HCT116 (cell line): ENCODE measurements at regions not wholly inside any gene's neighbourhood (a gene's known extent, or its start where the extent isn't known, plus 50 kb on each side); places are given as distances from the start of the nearest gene placed in this dataset.

Source experiments
- CEBPB ChIP-seq: IDR thresholded peaks from 2 replicates; pipeline ENCODE4 v1.6.1; 2012; ENCODE audit warnings: low read depth
- EZH2 ChIP-seq: fragments of 200-600 bp; sonication (generic); IDR thresholded peaks from 2 replicates; pipeline ENCODE4 v1.6.1; 2017; ENCODE audit warnings: antibody characterized with exemption, mixed run types
- FOSL1 ChIP-seq: IDR thresholded peaks from 2 replicates; pipeline ENCODE4 v1.6.1; 2012; ENCODE audit warnings: low read depth
- POLR2A ChIP-seq: IDR thresholded peaks from 2 replicates; pipeline ENCODE4 v1.7.0; 2011; ENCODE audit warnings: borderline replicate concordance; ENCODE audit not compliant: insufficient read depth, insufficient read length; ENCODE audit errors: extremely low read depth
- POLR2AphosphoS5 ChIP-seq: IDR thresholded peaks from 2 replicates; pipeline ENCODE4 v1.6.1; 2011; ENCODE audit warnings: mild to moderate bottlenecking, low read depth, low read length, moderate library complexity
- SIN3A ChIP-seq: IDR thresholded peaks from 2 replicates; pipeline ENCODE4 v1.6.1; 2012; ENCODE audit warnings: low read depth
- SRF ChIP-seq: IDR thresholded peaks from 2 replicates; pipeline ENCODE4 v1.6.1; 2012; ENCODE audit warnings: low read depth
- YY1 ChIP-seq: IDR thresholded peaks from 2 replicates; pipeline ENCODE4 v1.6.1; 2011; ENCODE audit warnings: low read length, low read depth, moderate library complexity, mild to moderate bottlenecking; ENCODE audit not compliant: insufficient replicate concordance; ENCODE audit errors: extremely low read depth
- TF ChIP-seq, protein P1 (sequence below), 3 experiments: fragments of 200-600 bp in 1 of 3; sonication (generic) in 1 of 3; IDR thresholded peaks in 2 of 3; conservative IDR thresholded peaks in 1 of 3; 2 replicates each; pipeline ENCODE4 v1.5.1; 2012 to 2017; ENCODE audit warnings: low read depth in 2 of 3, low read length in 2 of 3, antibody characterized with exemption in 1 of 3, borderline replicate concordance in 1 of 3, control low read depth in 1 of 3, mild to moderate bottlenecking in 1 of 3, mixed read lengths in 1 of 3, mixed run types in 1 of 3, moderate library complexity in 1 of 3; ENCODE audit not compliant: insufficient read depth in 1 of 3
- TF ChIP-seq, protein P2 (sequence below): IDR thresholded peaks from 2 replicates; pipeline ENCODE4 v1.6.1; 2012; ENCODE audit warnings: low read depth
- TF ChIP-seq, protein P3 (sequence below): IDR thresholded peaks from 2 replicates; pipeline ENCODE4 v1.6.1; 2012

DNA sequence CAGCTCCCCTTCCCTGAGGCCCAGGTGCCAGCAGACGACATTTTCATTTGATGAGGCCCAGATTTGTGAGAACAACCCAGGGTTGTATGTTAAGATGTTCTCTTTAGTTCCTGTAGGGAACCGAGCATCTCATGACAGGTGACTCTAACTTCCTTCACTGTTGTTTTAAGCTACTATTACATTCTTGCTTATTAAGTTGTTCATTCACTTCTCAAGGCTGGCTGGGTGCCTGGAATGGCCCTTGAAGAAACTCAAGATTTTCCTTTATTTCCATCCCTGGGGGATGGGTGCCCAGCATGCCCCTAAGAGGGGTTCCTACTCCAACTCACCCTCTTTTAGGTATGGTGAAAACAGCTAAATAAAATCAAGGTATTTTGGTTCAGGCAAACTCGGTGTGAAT, 111.5 kb upstream of the SYNDIG1 start:
- TF ChIP-seq SRF = no peak
- no peak for TF ChIP-seq FOSL1
- TF ChIP-seq, protein P1, sequence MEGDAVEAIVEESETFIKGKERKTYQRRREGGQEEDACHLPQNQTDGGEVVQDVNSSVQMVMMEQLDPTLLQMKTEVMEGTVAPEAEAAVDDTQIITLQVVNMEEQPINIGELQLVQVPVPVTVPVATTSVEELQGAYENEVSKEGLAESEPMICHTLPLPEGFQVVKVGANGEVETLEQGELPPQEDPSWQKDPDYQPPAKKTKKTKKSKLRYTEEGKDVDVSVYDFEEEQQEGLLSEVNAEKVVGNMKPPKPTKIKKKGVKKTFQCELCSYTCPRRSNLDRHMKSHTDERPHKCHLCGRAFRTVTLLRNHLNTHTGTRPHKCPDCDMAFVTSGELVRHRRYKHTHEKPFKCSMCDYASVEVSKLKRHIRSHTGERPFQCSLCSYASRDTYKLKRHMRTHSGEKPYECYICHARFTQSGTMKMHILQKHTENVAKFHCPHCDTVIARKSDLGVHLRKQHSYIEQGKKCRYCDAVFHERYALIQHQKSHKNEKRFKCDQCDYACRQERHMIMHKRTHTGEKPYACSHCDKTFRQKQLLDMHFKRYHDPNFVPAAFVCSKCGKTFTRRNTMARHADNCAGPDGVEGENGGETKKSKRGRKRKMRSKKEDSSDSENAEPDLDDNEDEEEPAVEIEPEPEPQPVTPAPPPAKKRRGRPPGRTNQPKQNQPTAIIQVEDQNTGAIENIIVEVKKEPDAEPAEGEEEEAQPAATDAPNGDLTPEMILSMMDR (IDR thresholded peaks at IDR 0.05 in 2 of 3, conservative IDR thresholded peaks at IDR 0.05 in 1 of 3; ENCODE audit: borderline replicate concordance in 1 of 3, insufficient read depth in 1 of 3, low read depth in 2 of 3, low read length in 2 of 3) = no peak
- no peak for TF ChIP-seq CEBPB
- no peak for TF ChIP-seq POLR2A
- TF ChIP-seq SIN3A = no peak
- TF ChIP-seq, protein P2, sequence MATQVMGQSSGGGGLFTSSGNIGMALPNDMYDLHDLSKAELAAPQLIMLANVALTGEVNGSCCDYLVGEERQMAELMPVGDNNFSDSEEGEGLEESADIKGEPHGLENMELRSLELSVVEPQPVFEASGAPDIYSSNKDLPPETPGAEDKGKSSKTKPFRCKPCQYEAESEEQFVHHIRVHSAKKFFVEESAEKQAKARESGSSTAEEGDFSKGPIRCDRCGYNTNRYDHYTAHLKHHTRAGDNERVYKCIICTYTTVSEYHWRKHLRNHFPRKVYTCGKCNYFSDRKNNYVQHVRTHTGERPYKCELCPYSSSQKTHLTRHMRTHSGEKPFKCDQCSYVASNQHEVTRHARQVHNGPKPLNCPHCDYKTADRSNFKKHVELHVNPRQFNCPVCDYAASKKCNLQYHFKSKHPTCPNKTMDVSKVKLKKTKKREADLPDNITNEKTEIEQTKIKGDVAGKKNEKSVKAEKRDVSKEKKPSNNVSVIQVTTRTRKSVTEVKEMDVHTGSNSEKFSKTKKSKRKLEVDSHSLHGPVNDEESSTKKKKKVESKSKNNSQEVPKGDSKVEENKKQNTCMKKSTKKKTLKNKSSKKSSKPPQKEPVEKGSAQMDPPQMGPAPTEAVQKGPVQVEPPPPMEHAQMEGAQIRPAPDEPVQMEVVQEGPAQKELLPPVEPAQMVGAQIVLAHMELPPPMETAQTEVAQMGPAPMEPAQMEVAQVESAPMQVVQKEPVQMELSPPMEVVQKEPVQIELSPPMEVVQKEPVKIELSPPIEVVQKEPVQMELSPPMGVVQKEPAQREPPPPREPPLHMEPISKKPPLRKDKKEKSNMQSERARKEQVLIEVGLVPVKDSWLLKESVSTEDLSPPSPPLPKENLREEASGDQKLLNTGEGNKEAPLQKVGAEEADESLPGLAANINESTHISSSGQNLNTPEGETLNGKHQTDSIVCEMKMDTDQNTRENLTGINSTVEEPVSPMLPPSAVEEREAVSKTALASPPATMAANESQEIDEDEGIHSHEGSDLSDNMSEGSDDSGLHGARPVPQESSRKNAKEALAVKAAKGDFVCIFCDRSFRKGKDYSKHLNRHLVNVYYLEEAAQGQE = no peak
- TF ChIP-seq YY1 = no peak
- no peak for TF ChIP-seq POLR2AphosphoS5
- TF ChIP-seq, protein P3, sequence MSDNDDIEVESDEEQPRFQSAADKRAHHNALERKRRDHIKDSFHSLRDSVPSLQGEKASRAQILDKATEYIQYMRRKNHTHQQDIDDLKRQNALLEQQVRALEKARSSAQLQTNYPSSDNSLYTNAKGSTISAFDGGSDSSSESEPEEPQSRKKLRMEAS = no peak
- TF ChIP-seq EZH2 = no peak
